MCF 10A (cell line): ENCODE measurements at regions not wholly inside any gene's neighbourhood (a gene's known extent, or its start where the extent isn't known, plus 50 kb on each side); places are given as distances from the start of the nearest gene placed in this dataset.

ENCODE experiments used
- BruUV-seq: library from RNA; stranded (reverse); fragments of 400-500 nt; replicated peaks from 2 replicates; lab custom pipeline; 2021; lab: Mats Ljungman, UMichigan
- CTCF ChIA-PET: fragments of 300-600 bp; sonication (Branson Sonifier 250); formaldehyde crosslinking; extraction: SDS; loops from one replicate; lab custom pipeline; 2021; ENCODE audit warnings: antibody characterized with exemption, inconsistent platforms; lab: Yijun Ruan, JAX
- POLR2A ChIA-PET: fragments of 300-600, 350-650 bp; sonication (Branson Sonifier 250); formaldehyde crosslinking; extraction: SDS; loops from one replicate; lab custom pipeline; 2020; ENCODE audit warnings: antibody characterized with exemption, inconsistent platforms; lab: Yijun Ruan, JAX
- DNase-seq: peaks from one replicate; pipeline ENCODE4 v3.0.0-alpha.2; 2018; ENCODE audit not compliant: unreplicated experiment
- H3K27ac Mint-ChIP-seq: one replicate; pipeline ENCODE4 v1.8.0; 2022; ENCODE audit warnings: mild to moderate bottlenecking, low read depth, mixed read lengths; ENCODE audit not compliant: unreplicated experiment
- H3K27me3 Mint-ChIP-seq: one replicate; pipeline ENCODE4 v1.8.0; 2022; ENCODE audit warnings: mixed read lengths; ENCODE audit not compliant: insufficient read depth, unreplicated experiment
- H3K36me3 Mint-ChIP-seq: one replicate; pipeline ENCODE4 v1.8.0; 2022; ENCODE audit warnings: mild to moderate bottlenecking, moderate library complexity, mixed read lengths; ENCODE audit not compliant: insufficient read depth, unreplicated experiment
- H3K4me1 Mint-ChIP-seq: one replicate; pipeline ENCODE4 v1.8.0; 2022; ENCODE audit warnings: mixed read lengths; ENCODE audit not compliant: insufficient read depth, unreplicated experiment
- H3K4me3 Mint-ChIP-seq: one replicate; pipeline ENCODE4 v1.8.0; 2022; ENCODE audit warnings: mild to moderate bottlenecking, moderate library complexity, mixed read lengths; ENCODE audit not compliant: unreplicated experiment
- H3K9me3 Mint-ChIP-seq: one replicate; pipeline ENCODE4 v1.8.0; 2022; ENCODE audit warnings: mixed read lengths; ENCODE audit not compliant: unreplicated experiment
- intact Hi-C: fragments of 100-400 bp; cut with micrococcal nuclease; formaldehyde crosslinking; loops from 2 replicates; pipeline ENCODE4 v1.14.1; 2022
- TF ChIP-seq, protein P1 (sequence below): fragments of 200-600 bp; IDR thresholded peaks from one replicate; pipeline ENCODE4 v1.8.0; 2022; ENCODE audit warnings: antibody characterized with exemption, mild to moderate bottlenecking; ENCODE audit not compliant: unreplicated experiment

DNA sequence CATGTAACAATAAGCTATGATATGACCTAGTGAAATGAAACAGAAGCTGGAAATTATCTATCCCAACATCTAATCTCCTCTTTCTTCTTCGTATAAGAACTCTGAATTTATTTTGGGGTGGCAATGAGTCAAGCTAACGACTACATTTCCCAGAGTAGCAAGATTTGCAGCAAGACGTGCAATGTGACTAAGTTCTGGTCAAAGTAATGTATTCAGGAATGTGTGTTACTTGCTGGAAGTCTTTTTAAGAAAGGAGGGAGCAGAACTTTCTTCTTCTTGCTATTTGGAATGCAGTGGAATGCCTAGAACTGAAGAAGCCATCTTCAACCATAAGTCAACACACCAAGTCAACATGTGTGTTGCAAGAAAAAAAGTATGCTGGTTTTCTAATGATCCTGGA lies 406.6 kb upstream of the MEF2C start:
- ChIA-PET POLR2A (interaction anchor here (0.6 kb wide), 1 partner anchor 427 kb away, joined by 4 read pairs; no protein-coding TSS in a partner anchor), CTCF (no interaction called here)
- H3K36me3 Mint-ChIP-seq, result no peaks in the 10 kb centered on the region
- no peak overlapping the region for H3K4me3 Mint-ChIP-seq
- no peaks in the 10 kb centered on the region for H3K9me3 Mint-ChIP-seq
- TF ChIP-seq, protein P1, sequence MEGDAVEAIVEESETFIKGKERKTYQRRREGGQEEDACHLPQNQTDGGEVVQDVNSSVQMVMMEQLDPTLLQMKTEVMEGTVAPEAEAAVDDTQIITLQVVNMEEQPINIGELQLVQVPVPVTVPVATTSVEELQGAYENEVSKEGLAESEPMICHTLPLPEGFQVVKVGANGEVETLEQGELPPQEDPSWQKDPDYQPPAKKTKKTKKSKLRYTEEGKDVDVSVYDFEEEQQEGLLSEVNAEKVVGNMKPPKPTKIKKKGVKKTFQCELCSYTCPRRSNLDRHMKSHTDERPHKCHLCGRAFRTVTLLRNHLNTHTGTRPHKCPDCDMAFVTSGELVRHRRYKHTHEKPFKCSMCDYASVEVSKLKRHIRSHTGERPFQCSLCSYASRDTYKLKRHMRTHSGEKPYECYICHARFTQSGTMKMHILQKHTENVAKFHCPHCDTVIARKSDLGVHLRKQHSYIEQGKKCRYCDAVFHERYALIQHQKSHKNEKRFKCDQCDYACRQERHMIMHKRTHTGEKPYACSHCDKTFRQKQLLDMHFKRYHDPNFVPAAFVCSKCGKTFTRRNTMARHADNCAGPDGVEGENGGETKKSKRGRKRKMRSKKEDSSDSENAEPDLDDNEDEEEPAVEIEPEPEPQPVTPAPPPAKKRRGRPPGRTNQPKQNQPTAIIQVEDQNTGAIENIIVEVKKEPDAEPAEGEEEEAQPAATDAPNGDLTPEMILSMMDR, result no peak
- intact Hi-C loops, result no loop called here
- H3K4me1 Mint-ChIP-seq, result peaks cover 12% of the 10 kb centered on the region
- no TSS peak for BruUV-seq
- no peak for DNase-seq
- no peaks in the 10 kb centered on the region for H3K27me3 Mint-ChIP-seq
- H3K27ac Mint-ChIP-seq, result no peak overlapping the region

DNA sequence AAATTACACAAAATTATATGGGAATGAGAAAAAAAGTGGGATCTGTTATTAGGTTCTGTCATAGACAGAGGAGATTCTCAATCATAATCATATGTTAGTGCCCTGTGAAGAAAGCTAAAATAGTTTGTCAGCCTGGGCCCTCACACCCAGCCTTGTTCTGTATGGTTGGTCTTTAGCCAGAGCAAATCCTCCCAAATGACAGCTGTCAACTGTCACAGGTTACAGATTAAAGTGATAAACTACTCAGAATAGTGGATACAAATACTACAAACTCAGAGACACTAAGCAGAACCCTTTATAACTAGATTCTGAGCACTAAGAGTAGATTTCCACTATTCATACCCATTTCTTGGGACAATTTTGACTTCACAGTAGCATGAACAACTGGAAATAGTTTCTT lies 405.0 kb upstream of the MEF2C start:
- no peaks in the 10 kb centered on the region for H3K27me3 Mint-ChIP-seq
- POLR2A ChIA-PET, result no interaction called here
- no peaks in the 10 kb centered on the region for H3K36me3 Mint-ChIP-seq
- DNase-seq, result no peak
- no peaks in the 10 kb centered on the region for H3K9me3 Mint-ChIP-seq
- intact Hi-C loops, result no loop called here
- H3K27ac Mint-ChIP-seq, result no peak overlapping the region
- peaks cover 2% of the 10 kb centered on the region for H3K4me1 Mint-ChIP-seq
- CTCF ChIA-PET, result no interaction called here
- TF ChIP-seq, protein P1, result no peak
- BruUV-seq, result no TSS peak
- no peak overlapping the region for H3K4me3 Mint-ChIP-seq

DNA sequence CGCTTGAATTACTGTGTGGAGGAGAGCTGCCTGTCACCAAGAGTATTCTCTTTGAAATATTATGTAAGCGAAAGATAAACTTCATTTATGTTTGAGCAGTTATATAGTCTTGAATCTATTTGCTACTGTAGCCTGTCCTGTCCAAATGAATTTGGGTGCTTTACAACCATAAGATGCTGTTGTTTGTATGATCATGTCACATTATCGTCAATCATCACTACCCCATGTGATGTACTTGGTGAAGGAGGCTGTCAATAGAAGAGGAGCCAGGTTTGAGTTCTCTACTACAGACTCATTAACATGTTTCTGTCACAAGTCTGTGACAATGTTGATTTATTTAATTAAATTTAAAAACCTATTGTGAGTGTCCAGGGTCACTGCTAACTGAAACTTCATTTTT lies 403.3 kb upstream of the MEF2C start:
- ChIA-PET CTCF (no interaction called here), POLR2A (interaction anchor here (0.6 kb wide), 1 partner anchor 1586 kb away, joined by 3 read pairs; no protein-coding TSS in a partner anchor)
- no peaks in the 10 kb centered on the region for H3K36me3 Mint-ChIP-seq
- TF ChIP-seq, protein P1, result no peak
- H3K27me3 Mint-ChIP-seq, result no peaks in the 10 kb centered on the region
- no peaks in the 10 kb centered on the region for H3K9me3 Mint-ChIP-seq
- H3K27ac Mint-ChIP-seq, result no peak overlapping the region
- intact Hi-C loops, result no loop called here
- no TSS peak for BruUV-seq
- H3K4me3 Mint-ChIP-seq, result no peak overlapping the region
- peaks cover 13% of the 10 kb centered on the region for H3K4me1 Mint-ChIP-seq
- DNase-seq, result no peak

DNA sequence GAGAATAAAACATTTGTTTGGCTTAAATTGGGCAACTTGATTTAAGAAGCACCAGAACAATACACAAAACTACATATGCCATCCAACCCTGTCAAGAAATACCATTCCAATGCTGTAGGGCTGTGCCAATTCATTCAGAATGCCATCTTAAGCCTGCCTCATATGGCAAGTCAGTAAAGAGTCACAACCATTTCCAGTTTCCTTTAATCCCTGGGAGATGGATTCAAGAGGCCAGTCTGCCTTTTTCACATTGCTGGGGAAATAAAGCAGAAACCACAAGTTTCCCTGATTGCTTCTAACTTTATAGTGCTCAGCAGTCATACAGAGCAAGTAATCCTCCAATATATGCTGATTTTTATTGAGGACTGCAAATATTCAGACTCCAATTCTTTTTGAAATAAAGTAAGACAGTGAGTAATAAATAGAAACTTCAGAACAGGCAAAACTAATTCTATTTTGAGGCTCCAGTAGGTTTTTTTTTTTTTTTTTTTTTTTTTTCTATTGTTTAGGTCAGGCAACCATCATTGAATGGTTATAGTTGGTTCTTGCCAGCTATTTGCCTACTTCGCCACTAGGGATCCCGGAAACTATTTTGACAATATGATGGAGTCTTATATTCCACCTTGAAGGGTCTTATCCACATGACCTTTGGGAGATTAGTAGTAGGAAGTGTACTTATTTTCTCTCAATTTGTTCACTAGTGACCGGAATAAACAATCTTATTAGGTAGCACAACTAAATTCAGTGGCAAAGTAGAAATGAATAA lies 400.9 kb upstream of the MEF2C start:
- no peaks in the 10 kb centered on the region for H3K36me3 Mint-ChIP-seq
- BruUV-seq, result no TSS peak
- no peak for DNase-seq
- POLR2A ChIA-PET, result no interaction called here
- H3K9me3 Mint-ChIP-seq, result no peaks in the 10 kb centered on the region
- no peak overlapping the region for H3K4me3 Mint-ChIP-seq
- TF ChIP-seq, protein P1, result no peak
- intact Hi-C loops, result no loop called here
- H3K27ac Mint-ChIP-seq, result no peak overlapping the region
- peaks cover 23% of the 10 kb centered on the region for H3K4me1 Mint-ChIP-seq
- CTCF ChIA-PET, result no interaction called here
- no peaks in the 10 kb centered on the region for H3K27me3 Mint-ChIP-seq
